K562 (cell line): ENCODE measurements at regions not wholly inside any gene's neighbourhood (a gene's known extent, or its start where the extent isn't known, plus 50 kb on each side); places are given as distances from the start of the nearest gene placed in this dataset.

Experiments
- ATAC-seq: fragments of 200-7000 bp; cut with Tn5 transposase; 3 replicates; pipeline ENCODE4 v1.9.1; 2020; ENCODE audit warnings: moderate library complexity
- BruUV-seq: library from RNA; stranded (reverse); fragments of 400-500 nt; replicated peaks from 2 replicates; lab custom pipeline; 2021; lab: Mats Ljungman, UMichigan
- CTCF ChIA-PET: fragments of 300-600 bp; formaldehyde crosslinking; extraction: SDS; loops from one replicate; lab custom pipeline; 2021; ENCODE audit warnings: low intra/inter-chr PET ratio; lab: Yijun Ruan, JAX
- POLR2A ChIA-PET: fragments of 300-600, 350-650 bp; sonication (Branson Sonifier 250); formaldehyde crosslinking; extraction: SDS; loops from one replicate; lab custom pipeline; 2021; ENCODE audit warnings: antibody characterized with exemption, inconsistent platforms; lab: Yijun Ruan, JAX
- DNase-seq, 4 experiments: peaks; one replicate each; pipeline versions ENCODE4 v3.0.0 to v3.0.0-alpha.2; 2011 to 2018; ENCODE audit warnings: low spot score in 3 of 4, mixed read lengths in 3 of 4; ENCODE audit errors: extremely low read depth in 1 of 4
- FAIRE-seq: peaks from 2 replicates; lab custom pipeline; 2011; peaks lifted over from hg19 to GRCh38; lab: Jason Lieb, UNC
- H2AFZ ChIP-seq: 2 replicates; pipeline ENCODE4 v1.6.0; 2011; ENCODE audit warnings: low read depth, low read length, control low read depth, inconsistent platforms
- H3K27ac ChIP-seq: fragments of 200-600 bp; 3 replicates; pipeline ENCODE4 v1.8.0; 2011; ENCODE audit warnings: low read depth, mild to moderate bottlenecking, control low read depth, inconsistent platforms, low read length, moderate library complexity, mixed read lengths; ENCODE audit errors: extremely low read depth
- H3K27me3 ChIP-seq, 2 experiments: fragments of 300-600 bp in 1 of 2; 2 replicates in 1 of 2; 3 replicates in 1 of 2; pipeline versions ENCODE4 v1.6.0 to v1.8.0; 2011; ENCODE audit warnings: inconsistent platforms in 2 of 2, low read length in 2 of 2, mild to moderate bottlenecking in 1 of 2, mixed read lengths in 1 of 2, moderate library complexity in 1 of 2; ENCODE audit not compliant: control insufficient read depth in 2 of 2, insufficient read depth in 2 of 2
- H3K36me3 ChIP-seq: fragments of 300-600 bp; 3 replicates; pipeline ENCODE4 v1.8.0; 2011; ENCODE audit warnings: mild to moderate bottlenecking, low read length, inconsistent platforms; ENCODE audit not compliant: control insufficient read depth, insufficient read depth
- H3K4me1 ChIP-seq, 2 experiments: fragments of 200-600 bp in 1 of 2; replicated peaks in 1 of 2; 2 replicates in 1 of 2; 3 replicates in 1 of 2; pipeline versions ENCODE4 v1.5.1 to v1.8.0; 2011; ENCODE audit warnings: inconsistent platforms in 2 of 2, low read length in 2 of 2, mild to moderate bottlenecking in 1 of 2, mixed read lengths in 1 of 2, moderate library complexity in 1 of 2; ENCODE audit not compliant: control insufficient read depth in 2 of 2, insufficient read depth in 2 of 2
- H3K4me2 ChIP-seq: 2 replicates; pipeline ENCODE4 v1.6.1; 2011; ENCODE audit warnings: low read length, control low read depth, inconsistent platforms, mixed read lengths; ENCODE audit not compliant: insufficient read depth
- H3K4me3 ChIP-seq: fragments of 200-600 bp; sonication (generic), shearing (Covaris generic); 2 replicates; pipeline ENCODE4 v1.5.1; 2016; ENCODE audit warnings: control low read depth, inconsistent platforms
- H3K79me2 ChIP-seq: fragments of 200-600 bp; 3 replicates; pipeline ENCODE4 v1.8.0; 2011; ENCODE audit warnings: low read length, inconsistent platforms; ENCODE audit not compliant: control insufficient read depth, insufficient read depth
- H3K9ac ChIP-seq, 2 experiments: 2 replicates each; pipeline versions ENCODE4 v1.6.0 to v1.6.1; 2011; ENCODE audit warnings: low read depth in 2 of 2, low read length in 2 of 2, control low read depth in 1 of 2, inconsistent platforms in 1 of 2, mild to moderate bottlenecking in 1 of 2, mixed read lengths in 1 of 2; ENCODE audit not compliant: insufficient read depth in 1 of 2
- H3K9me1 ChIP-seq: one replicate; pipeline ENCODE4 v1.6.0; 2011; ENCODE audit warnings: inconsistent platforms, mild to moderate bottlenecking, low read length, moderate library complexity; ENCODE audit not compliant: control insufficient read depth, insufficient read depth
- H3K9me3 ChIP-seq: replicated peaks from 2 replicates; pipeline ENCODE4 v1.5.1; 2011; ENCODE audit warnings: low read depth, low read length, inconsistent platforms; ENCODE audit not compliant: control insufficient read depth, insufficient read depth
- H4K20me1 ChIP-seq: replicated peaks from 2 replicates; pipeline ENCODE4 v1.6.1; 2011; ENCODE audit warnings: low read length, inconsistent platforms, mixed read lengths; ENCODE audit not compliant: control insufficient read depth, insufficient read depth
- ARID2 ChIP-seq: fragments of 450-650 bp; IDR thresholded peaks from 2 replicates; pipeline ENCODE4 v1.6.1; 2017; ENCODE audit warnings: antibody characterized with exemption, mild to moderate bottlenecking
- BRF1 ChIP-seq: IDR thresholded peaks from 3 replicates; pipeline ENCODE4 v1.6.1; 2011; ENCODE audit warnings: borderline replicate concordance, mild to moderate bottlenecking; ENCODE audit not compliant: insufficient read length; ENCODE audit errors: extremely low read depth
- CREBBP ChIP-seq: IDR thresholded peaks from one replicate; pipeline ENCODE4 v1.6.1; 2012; ENCODE audit warnings: low read depth, mild to moderate bottlenecking, control low read depth, inconsistent platforms, low read length
- GATAD2B ChIP-seq: fragments of 450-650 bp; IDR thresholded peaks from 2 replicates; pipeline ENCODE4 v1.6.1; 2017; ENCODE audit warnings: mild to moderate bottlenecking, borderline replicate concordance
- SETDB1 ChIP-seq: IDR thresholded peaks from one replicate; pipeline ENCODE4 v1.6.1; 2012; ENCODE audit warnings: low read length, control low read depth, inconsistent platforms
- SIN3B ChIP-seq: fragments of 450-650 bp; IDR thresholded peaks from 2 replicates; pipeline ENCODE4 v1.6.1; 2017; ENCODE audit warnings: low read depth, mild to moderate bottlenecking, moderate library complexity
- ZNF445 ChIP-seq: fragments of 250-450 bp; sonication (Bioruptor Pico); IDR thresholded peaks from 2 replicates; pipeline ENCODE4 v1.4.0; 2020; ENCODE audit warnings: low read depth, mild to moderate bottlenecking, moderate library complexity
- WGBS: fragments of 100-300 bp; shearing (Covaris generic); methylation state at CpG from one replicate; pipeline ENCODE4 v1.1.6; 2016; ENCODE audit warnings: low coverage, mixed read lengths; ENCODE audit not compliant: insufficient coverage; ENCODE audit errors: missing lambda C conversion rate; 5-methylcytosine and 5-hydroxymethylcytosine counted together
- in situ Hi-C: fragments of 300-500 bp; cut with MboI; formaldehyde crosslinking; loops from 4 replicates; pipeline ENCODE4 v1.15.0; 2018; ENCODE audit warnings: inconsistent platforms, mixed read lengths
- intact Hi-C: fragments of 100-400 bp; cut with micrococcal nuclease; formaldehyde crosslinking; loops from 2 replicates; pipeline ENCODE4 v1.14.2; 2022
- TF ChIP-seq, protein P1 (sequence below): fragments of 250-450 bp; sonication (Bioruptor Pico); IDR thresholded peaks from 2 replicates; pipeline ENCODE4 v1.4.0; 2020; ENCODE audit warnings: mild to moderate bottlenecking
- TF ChIP-seq, protein P2 (sequence below): fragments of 200-600 bp; sonication (generic); IDR thresholded peaks from one replicate; pipeline ENCODE4 v1.6.1; 2012; ENCODE audit warnings: mild to moderate bottlenecking, low read depth, low read length, inconsistent platforms

DNA sequence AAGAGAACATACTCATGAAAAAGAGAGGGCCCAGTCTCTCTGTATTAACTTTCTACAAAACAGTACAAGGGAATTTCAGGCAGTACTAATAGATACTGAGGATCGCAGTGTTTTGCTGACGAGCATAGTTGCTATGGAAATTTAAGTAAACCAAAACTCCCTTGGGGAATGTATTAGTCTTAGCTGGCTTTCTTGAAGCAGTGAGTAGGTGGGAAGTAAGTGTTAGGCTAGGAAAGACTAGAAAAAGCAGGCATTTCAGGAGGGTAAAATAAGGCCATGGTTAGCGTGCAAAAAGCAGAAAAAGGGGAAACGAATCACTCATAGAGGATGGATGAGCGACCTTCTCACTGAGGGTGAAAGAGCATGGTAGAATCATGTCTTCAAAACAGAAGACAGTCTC is 84.3 kb upstream of the ACTBL2 start (continued):
- TF ChIP-seq, protein P1, sequence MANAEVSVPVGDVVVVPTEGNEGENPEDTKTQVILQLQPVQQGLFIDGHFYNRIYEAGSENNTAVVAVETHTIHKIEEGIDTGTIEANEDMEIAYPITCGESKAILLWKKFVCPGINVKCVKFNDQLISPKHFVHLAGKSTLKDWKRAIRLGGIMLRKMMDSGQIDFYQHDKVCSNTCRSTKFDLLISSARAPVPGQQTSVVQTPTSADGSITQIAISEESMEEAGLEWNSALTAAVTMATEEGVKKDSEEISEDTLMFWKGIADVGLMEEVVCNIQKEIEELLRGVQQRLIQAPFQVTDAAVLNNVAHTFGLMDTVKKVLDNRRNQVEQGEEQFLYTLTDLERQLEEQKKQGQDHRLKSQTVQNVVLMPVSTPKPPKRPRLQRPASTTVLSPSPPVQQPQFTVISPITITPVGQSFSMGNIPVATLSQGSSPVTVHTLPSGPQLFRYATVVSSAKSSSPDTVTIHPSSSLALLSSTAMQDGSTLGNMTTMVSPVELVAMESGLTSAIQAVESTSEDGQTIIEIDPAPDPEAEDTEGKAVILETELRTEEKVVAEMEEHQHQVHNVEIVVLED (CRISPR knock-in tag): no peak

DNA sequence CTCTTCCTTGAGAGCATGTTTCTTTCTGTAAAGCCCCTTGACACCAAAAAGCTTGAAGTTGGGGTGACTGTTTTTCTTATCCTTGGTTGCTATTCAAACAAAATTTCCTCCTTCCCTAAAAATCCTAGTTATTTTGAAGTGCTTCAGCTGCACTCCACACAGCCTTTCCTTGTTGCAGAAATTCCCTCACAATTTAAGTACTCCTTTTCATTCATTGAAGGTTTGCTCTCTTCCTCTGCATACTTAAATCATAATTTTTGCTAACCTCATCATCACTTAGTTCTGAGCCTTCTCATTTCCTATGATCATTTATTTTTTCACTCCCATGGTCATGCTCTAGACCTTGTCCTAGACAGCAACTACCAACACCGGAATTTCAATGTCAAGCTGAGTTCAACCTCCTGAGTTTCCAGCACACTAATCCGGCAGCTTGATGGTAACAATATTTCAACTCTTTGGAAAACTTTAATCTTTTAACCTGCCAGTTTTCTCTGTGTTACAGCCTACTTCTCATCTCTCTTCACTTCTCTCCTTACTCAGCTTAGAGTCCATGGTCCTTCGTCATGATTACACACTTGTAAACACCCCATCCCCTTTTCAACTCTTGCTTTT is 78.7 kb upstream of the ACTBL2 start:
- H3K4me2 ChIP-seq: no peak overlapping the region
- 0% methylated on average over 3 of the region's 3 CpGs for WGBS
- ChIA-PET CTCF (no interaction called here), POLR2A (no interaction called here)
- BruUV-seq: no TSS peak
- no peaks in the 10 kb centered on the region for H4K20me1 ChIP-seq
- no peaks in the 10 kb centered on the region for H3K79me2 ChIP-seq
- H3K4me1 ChIP-seq: no peaks in the 10 kb centered on the region
- ATAC-seq: no peak
- no peaks in the 10 kb centered on the region for H3K9me1 ChIP-seq
- no peaks in the 10 kb centered on the region for H3K27me3 ChIP-seq
- peak; percentile 37 for FAIRE-seq
- DNase-seq: no peak
- in situ Hi-C loops: no loop called here
- H3K27ac ChIP-seq: no peak overlapping the region
- H3K9me3 ChIP-seq: no peaks in the 10 kb centered on the region
- no peak overlapping the region for H2AFZ ChIP-seq
- no peak overlapping the region for H3K9ac ChIP-seq
- H3K36me3 ChIP-seq: no peaks in the 10 kb centered on the region
- H3K4me3 ChIP-seq: no peak overlapping the region
- intact Hi-C loops: no loop called here
- TF ChIP-seq GATAD2B: no peak
- no peak for TF ChIP-seq SETDB1
- TF ChIP-seq BRF1: no peak
- TF ChIP-seq ZNF445 (CRISPR knock-in tag): no peak
- no peak for TF ChIP-seq CREBBP
- TF ChIP-seq, protein P2, sequence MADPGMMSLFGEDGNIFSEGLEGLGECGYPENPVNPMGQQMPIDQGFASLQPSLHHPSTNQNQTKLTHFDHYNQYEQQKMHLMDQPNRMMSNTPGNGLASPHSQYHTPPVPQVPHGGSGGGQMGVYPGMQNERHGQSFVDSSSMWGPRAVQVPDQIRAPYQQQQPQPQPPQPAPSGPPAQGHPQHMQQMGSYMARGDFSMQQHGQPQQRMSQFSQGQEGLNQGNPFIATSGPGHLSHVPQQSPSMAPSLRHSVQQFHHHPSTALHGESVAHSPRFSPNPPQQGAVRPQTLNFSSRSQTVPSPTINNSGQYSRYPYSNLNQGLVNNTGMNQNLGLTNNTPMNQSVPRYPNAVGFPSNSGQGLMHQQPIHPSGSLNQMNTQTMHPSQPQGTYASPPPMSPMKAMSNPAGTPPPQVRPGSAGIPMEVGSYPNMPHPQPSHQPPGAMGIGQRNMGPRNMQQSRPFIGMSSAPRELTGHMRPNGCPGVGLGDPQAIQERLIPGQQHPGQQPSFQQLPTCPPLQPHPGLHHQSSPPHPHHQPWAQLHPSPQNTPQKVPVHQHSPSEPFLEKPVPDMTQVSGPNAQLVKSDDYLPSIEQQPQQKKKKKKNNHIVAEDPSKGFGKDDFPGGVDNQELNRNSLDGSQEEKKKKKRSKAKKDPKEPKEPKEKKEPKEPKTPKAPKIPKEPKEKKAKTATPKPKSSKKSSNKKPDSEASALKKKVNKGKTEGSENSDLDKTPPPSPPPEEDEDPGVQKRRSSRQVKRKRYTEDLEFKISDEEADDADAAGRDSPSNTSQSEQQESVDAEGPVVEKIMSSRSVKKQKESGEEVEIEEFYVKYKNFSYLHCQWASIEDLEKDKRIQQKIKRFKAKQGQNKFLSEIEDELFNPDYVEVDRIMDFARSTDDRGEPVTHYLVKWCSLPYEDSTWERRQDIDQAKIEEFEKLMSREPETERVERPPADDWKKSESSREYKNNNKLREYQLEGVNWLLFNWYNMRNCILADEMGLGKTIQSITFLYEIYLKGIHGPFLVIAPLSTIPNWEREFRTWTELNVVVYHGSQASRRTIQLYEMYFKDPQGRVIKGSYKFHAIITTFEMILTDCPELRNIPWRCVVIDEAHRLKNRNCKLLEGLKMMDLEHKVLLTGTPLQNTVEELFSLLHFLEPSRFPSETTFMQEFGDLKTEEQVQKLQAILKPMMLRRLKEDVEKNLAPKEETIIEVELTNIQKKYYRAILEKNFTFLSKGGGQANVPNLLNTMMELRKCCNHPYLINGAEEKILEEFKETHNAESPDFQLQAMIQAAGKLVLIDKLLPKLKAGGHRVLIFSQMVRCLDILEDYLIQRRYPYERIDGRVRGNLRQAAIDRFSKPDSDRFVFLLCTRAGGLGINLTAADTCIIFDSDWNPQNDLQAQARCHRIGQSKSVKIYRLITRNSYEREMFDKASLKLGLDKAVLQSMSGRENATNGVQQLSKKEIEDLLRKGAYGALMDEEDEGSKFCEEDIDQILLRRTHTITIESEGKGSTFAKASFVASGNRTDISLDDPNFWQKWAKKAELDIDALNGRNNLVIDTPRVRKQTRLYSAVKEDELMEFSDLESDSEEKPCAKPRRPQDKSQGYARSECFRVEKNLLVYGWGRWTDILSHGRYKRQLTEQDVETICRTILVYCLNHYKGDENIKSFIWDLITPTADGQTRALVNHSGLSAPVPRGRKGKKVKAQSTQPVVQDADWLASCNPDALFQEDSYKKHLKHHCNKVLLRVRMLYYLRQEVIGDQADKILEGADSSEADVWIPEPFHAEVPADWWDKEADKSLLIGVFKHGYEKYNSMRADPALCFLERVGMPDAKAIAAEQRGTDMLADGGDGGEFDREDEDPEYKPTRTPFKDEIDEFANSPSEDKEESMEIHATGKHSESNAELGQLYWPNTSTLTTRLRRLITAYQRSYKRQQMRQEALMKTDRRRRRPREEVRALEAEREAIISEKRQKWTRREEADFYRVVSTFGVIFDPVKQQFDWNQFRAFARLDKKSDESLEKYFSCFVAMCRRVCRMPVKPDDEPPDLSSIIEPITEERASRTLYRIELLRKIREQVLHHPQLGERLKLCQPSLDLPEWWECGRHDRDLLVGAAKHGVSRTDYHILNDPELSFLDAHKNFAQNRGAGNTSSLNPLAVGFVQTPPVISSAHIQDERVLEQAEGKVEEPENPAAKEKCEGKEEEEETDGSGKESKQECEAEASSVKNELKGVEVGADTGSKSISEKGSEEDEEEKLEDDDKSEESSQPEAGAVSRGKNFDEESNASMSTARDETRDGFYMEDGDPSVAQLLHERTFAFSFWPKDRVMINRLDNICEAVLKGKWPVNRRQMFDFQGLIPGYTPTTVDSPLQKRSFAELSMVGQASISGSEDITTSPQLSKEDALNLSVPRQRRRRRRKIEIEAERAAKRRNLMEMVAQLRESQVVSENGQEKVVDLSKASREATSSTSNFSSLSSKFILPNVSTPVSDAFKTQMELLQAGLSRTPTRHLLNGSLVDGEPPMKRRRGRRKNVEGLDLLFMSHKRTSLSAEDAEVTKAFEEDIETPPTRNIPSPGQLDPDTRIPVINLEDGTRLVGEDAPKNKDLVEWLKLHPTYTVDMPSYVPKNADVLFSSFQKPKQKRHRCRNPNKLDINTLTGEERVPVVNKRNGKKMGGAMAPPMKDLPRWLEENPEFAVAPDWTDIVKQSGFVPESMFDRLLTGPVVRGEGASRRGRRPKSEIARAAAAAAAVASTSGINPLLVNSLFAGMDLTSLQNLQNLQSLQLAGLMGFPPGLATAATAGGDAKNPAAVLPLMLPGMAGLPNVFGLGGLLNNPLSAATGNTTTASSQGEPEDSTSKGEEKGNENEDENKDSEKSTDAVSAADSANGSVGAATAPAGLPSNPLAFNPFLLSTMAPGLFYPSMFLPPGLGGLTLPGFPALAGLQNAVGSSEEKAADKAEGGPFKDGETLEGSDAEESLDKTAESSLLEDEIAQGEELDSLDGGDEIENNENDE: no peak
- no peak for TF ChIP-seq SIN3B
- TF ChIP-seq ARID2: no peak
